HG02571 (cell line): ENCODE measurements at regions not wholly inside any gene's neighbourhood (a gene's known extent, or its start where the extent isn't known, plus 50 kb on each side); places are given as distances from the start of the nearest gene placed in this dataset.

Source experiments
- ATAC-seq: cut with Tn5 transposase; IDR thresholded peaks from one replicate; pipeline ENCODE4 v1.9.1; 2021; ENCODE audit warnings: mild to moderate bottlenecking, moderate library complexity; ENCODE audit not compliant: unreplicated experiment

GRCh38 chr19:16022251-16022650, 54.0 kb upstream of the TPM4 start:
- no peak for ATAC-seq

- ATAC-seq: no peak
Measured at GRCh38 chr19:16022681-16023080, 53.6 kb upstream of the TPM4 start.

DNA sequence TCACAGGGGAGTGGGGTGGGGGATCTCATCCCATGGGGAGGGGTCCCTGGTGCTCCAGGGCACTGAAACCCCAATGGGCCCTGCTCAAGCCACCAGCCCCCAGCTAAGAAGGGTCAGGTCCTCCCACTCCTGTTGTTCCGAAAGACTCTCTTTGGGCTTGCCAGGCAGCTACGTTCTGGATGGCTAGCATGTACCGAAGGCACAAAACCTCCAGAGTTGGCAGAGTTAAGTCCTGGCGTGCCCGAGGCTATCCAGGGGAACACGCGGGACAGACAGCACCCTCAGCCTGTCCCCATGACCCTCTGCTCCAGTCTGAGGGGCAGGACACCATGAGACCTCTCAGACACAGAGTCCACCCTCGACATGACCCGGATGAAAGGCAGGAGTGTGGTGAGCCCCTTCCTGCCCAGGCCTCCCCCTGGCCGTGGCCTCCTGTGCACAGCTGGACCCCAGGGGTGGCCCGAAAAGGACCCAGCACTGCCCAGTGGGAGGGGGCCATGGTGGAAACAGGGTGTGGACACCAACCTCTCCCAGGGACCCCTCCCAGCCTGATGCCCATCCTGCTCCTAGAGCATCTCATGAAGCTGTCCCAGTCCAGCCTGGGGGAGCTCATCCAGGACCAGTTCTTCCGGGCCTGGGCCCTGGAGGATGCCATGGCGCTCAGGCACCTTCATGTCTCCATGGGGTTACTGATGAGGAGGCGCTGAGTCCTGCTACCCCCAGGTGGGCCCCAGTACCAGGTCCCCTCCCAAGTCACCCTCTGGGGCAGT, 53.0 kb upstream of the TPM4 start:
- no peak for ATAC-seq

GRCh38 chr19:16024266-16025107, 51.8 kb upstream of the TPM4 start:
- no peak for ATAC-seq

DNA sequence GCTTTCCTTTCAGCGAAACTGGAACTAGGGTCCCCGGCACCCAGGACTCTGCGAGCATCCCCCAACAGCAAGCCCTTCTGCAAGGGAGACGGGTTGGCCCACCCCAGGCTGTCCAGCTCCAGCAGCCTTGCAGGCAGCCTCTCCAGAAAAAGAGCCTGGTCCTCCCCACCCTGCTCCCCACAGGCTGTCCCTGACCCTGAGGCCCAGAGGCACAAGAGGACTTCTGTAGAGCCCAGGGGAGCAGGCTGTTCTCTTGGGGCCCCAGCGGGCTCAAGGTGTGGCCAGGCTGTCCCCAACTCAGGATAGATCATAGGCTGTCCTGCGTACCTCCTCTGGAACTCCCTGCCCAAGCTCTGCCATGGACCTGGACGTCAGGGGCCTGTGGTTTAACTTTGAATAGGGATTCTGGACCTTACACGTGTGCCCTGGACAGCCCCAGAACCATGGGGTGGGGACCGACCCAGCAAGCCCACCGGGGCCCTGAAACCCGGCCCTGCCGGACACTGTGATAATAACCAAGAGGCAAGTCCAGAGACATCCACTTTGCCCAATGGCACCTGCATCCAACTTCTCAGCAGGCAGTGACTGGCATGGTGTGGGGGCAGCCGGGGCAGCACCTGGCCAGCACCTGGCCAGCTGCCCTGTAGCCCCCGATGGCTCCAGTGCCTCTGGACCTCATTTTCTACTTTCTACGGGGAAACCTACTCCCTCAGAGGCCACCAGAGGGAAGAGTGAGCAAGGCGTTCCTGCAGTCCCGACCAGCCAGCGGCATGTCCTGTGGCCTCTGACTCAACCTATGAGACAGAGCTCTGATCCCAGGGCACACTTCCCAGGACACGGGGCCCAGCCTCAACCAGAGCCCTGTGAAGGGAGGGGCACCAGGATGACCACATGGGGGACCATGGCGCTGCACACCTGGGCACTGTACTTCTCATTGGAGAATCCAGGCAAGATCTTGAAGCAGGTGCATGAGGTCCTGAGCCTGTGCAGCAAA, 50.9 kb upstream of the TPM4 start:
- ATAC-seq: no peak

DNA sequence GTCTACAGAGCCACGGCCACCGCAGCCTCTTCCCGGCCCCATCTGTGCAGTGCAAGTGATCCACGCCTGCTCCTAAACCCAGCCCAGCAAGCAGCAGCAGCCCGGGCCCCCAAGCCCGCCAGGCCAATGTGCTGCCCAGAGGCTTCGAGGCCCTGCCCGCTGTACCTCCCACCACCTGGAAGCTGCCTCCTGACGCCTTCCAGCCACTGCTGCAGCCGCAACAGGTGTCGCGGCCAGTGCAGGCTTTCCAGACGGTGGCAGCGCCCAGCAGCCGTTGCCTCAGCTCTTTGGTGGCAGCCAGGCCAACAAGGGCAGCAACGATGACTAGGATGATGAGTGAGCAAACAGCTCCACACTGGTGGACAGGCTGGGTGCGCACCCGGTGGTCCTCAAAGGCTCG, 50.2 kb upstream of the TPM4 start:
- ATAC-seq: no peak
